Endodermal cell (in vitro differentiated cells): ENCODE measurements at regions not wholly inside any gene's neighbourhood (a gene's known extent, or its start where the extent isn't known, plus 50 kb on each side); places are given as distances from the start of the nearest gene placed in this dataset.

Experiments
- DNase-seq: peaks from one replicate; pipeline ENCODE4 v3.0.0-alpha.2; 2017
- H3K27ac ChIP-seq: 2 replicates; pipeline ENCODE4 v1.5.1; 2013; ENCODE audit warnings: mild to moderate bottlenecking, low read depth, low read length, moderate library complexity
- H3K27me3 ChIP-seq: 2 replicates; pipeline ENCODE4 v1.6.1; 2013; ENCODE audit warnings: mild to moderate bottlenecking, low read length, moderate library complexity; ENCODE audit not compliant: insufficient read depth, control insufficient read depth, poor library complexity, severe bottlenecking
- H3K36me3 ChIP-seq: 2 replicates; pipeline ENCODE4 v1.7.0; 2013; ENCODE audit warnings: mild to moderate bottlenecking, low read length, moderate library complexity; ENCODE audit not compliant: control insufficient read depth, insufficient read depth
- H3K4me1 ChIP-seq: one replicate; pipeline ENCODE4 v1.7.0; 2013; ENCODE audit warnings: low read length; ENCODE audit not compliant: control insufficient read depth, insufficient read depth
- H3K4me3 ChIP-seq: 2 replicates; pipeline ENCODE4 v1.5.1; 2013; ENCODE audit warnings: mild to moderate bottlenecking, low read length, moderate library complexity
- H3K9ac ChIP-seq: 2 replicates; pipeline ENCODE4 v1.6.1; 2013; ENCODE audit warnings: mild to moderate bottlenecking, low read length, moderate library complexity; ENCODE audit not compliant: poor library complexity, severe bottlenecking; ENCODE audit errors: extremely low read depth
- H3K9me3 ChIP-seq: 2 replicates; pipeline ENCODE4 v1.6.1; 2013; ENCODE audit warnings: mild to moderate bottlenecking, low read length, moderate library complexity; ENCODE audit not compliant: control insufficient read depth
- H3K27ac Mint-ChIP-seq: 2 replicates; pipeline ENCODE4 v1.8.0; 2020; ENCODE audit warnings: mixed read lengths
- H3K27me3 Mint-ChIP-seq: 2 replicates; pipeline ENCODE4 v1.8.0; 2021; ENCODE audit warnings: mild to moderate bottlenecking, mixed read lengths; ENCODE audit not compliant: insufficient read depth
- H3K36me3 Mint-ChIP-seq: 2 replicates; pipeline ENCODE4 v1.8.0; 2020; ENCODE audit warnings: low read depth, mixed read lengths
- H3K4me1 Mint-ChIP-seq: 2 replicates; pipeline ENCODE4 v1.8.0; 2020; ENCODE audit warnings: mixed read lengths
- H3K4me3 Mint-ChIP-seq: 2 replicates; pipeline ENCODE4 v1.8.0; 2020; ENCODE audit warnings: mild to moderate bottlenecking, moderate library complexity, mixed read lengths
- H3K9me3 Mint-ChIP-seq: 2 replicates; pipeline ENCODE4 v1.8.0; 2020; ENCODE audit warnings: mild to moderate bottlenecking, mixed read lengths
- WGBS, 2 experiments: methylation state at CpG; one replicate each; pipeline versions ENCODE4 v1.1.5 to v1.1.7; 2013; ENCODE audit warnings: missing lambda C conversion rate in 2 of 2, mixed read lengths in 1 of 2; ENCODE audit not compliant: insufficient coverage in 1 of 2, insufficient read length in 1 of 2; 5-methylcytosine and 5-hydroxymethylcytosine counted together
- TF ChIP-seq, protein P1 (sequence below): fragments of 200-600 bp; sonication (generic); conservative IDR thresholded peaks from 2 replicates; pipeline ENCODE4 v1.5.0; 2021; ENCODE audit warnings: antibody characterized with exemption, mild to moderate bottlenecking

DNA sequence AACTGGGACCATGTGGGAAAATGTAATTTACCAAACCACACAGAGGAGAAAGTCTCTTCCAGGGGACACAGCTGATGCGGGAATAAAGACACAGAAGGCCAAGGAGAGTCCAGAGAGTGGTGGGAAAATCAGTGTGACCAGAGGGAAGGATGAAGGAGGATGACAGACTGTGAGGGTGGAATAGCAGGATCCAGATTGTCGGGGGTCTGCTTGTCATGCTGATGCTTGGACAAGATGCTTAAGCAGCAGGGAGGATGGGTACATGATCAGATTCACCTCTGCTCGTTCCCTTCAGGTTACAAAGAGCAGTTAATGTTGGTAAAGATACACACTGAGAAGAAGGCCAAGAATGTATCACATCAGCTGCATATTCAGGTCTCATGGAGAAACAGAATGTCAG lies 117.1 kb upstream of the ZNF644 start:
- 41 to 55% methylated on average over 3 of the region's 3 CpGs for WGBS, 2 experiments
- no peak overlapping the region for H3K4me3 Mint-ChIP-seq
- H3K9ac ChIP-seq = no peak overlapping the region
- H3K4me1 ChIP-seq = no peaks in the 10 kb centered on the region
- H3K4me3 ChIP-seq = no peak overlapping the region
- H3K36me3 ChIP-seq = no peaks in the 10 kb centered on the region
- H3K27ac Mint-ChIP-seq = no peak overlapping the region
- H3K9me3 Mint-ChIP-seq = no peaks in the 10 kb centered on the region
- no peaks in the 10 kb centered on the region for H3K36me3 Mint-ChIP-seq
- peaks cover 7% of the 10 kb centered on the region for H3K4me1 Mint-ChIP-seq
- TF ChIP-seq, protein P1, sequence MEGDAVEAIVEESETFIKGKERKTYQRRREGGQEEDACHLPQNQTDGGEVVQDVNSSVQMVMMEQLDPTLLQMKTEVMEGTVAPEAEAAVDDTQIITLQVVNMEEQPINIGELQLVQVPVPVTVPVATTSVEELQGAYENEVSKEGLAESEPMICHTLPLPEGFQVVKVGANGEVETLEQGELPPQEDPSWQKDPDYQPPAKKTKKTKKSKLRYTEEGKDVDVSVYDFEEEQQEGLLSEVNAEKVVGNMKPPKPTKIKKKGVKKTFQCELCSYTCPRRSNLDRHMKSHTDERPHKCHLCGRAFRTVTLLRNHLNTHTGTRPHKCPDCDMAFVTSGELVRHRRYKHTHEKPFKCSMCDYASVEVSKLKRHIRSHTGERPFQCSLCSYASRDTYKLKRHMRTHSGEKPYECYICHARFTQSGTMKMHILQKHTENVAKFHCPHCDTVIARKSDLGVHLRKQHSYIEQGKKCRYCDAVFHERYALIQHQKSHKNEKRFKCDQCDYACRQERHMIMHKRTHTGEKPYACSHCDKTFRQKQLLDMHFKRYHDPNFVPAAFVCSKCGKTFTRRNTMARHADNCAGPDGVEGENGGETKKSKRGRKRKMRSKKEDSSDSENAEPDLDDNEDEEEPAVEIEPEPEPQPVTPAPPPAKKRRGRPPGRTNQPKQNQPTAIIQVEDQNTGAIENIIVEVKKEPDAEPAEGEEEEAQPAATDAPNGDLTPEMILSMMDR = no peak
- H3K27me3 ChIP-seq = no peaks in the 10 kb centered on the region
- H3K9me3 ChIP-seq = no peaks in the 10 kb centered on the region
- DNase-seq = peak; percentile 67
- H3K27ac ChIP-seq = no peak overlapping the region
- no peaks in the 10 kb centered on the region for H3K27me3 Mint-ChIP-seq

DNA sequence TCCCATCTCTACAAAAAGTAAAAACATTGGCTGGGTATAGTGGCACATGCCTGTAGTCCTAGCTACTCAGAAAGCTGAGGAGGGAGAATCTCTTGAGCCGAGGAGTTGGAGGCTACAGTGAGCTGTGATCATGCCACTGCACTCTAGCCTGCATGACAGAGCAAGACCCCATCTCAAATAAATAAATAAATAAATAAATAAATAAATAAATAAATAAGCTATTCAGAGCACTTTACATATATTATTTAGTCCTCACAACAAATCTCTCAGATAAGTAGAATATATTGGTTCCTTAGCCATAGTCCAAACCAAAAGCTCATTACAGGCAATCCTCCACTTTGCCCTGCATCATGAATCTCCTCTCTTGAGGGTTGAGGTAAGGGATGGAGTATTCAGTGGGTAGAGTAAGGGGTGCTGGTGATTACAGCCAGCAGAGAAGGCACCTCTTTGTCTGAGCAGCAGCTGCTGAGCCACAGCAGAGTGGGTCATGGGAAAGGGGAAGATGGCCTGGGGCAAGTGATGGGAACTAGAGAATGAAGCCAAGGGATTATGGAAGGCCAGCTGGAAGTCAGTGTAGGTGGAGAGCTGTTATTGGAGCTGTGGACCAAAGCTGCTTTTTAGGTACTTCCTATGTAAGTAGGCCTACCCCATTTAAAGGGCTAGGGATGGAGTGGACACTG lies 115.5 kb upstream of the ZNF644 start:
- no peak overlapping the region for H3K27ac Mint-ChIP-seq
- WGBS, 2 experiments = 80 to 100% methylated on average over 1 of the region's 1 CpG
- Histone ChIP-seq H3K4me1 (no peaks in the 10 kb centered on the region), H3K9ac (no peak overlapping the region), H3K9me3 (no peaks in the 10 kb centered on the region), H3K27ac (no peak overlapping the region), H3K27me3 (no peaks in the 10 kb centered on the region), H3K4me3 (no peak overlapping the region), H3K36me3 (no peaks in the 10 kb centered on the region)
- TF ChIP-seq, protein P1 = no peak
- H3K4me1 Mint-ChIP-seq = peaks cover 7% of the 10 kb centered on the region
- no peaks in the 10 kb centered on the region for H3K27me3 Mint-ChIP-seq
- H3K4me3 Mint-ChIP-seq = no peak overlapping the region
- no peaks in the 10 kb centered on the region for H3K36me3 Mint-ChIP-seq
- DNase-seq = no peak
- H3K9me3 Mint-ChIP-seq = no peaks in the 10 kb centered on the region

DNA sequence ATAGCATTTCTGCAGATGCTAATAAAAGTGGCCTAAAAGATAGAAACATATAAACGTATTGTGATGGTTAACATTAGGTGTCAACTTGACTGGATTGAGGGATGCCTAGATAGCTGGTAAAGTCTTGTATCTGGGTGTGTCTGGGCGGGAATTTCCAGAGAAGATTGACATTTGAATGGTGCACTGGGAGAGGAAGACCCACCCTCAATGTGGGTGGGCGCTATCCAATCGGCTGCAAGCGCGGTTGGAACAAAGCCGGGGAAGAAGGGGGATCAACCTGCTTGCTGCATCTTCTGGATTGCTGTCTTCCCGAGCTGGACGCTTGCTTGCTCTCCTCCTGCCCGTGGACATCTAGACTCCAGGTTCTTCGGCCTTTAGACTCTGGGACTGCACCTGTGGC lies 114.0 kb upstream of the ZNF644 start:
- WGBS, 2 experiments = 94 to 100% methylated on average over 10 to 11 of the region's 11 CpGs
- H3K27me3 ChIP-seq = no peaks in the 10 kb centered on the region
- Mint-ChIP-seq H3K4me1 (peaks cover 7% of the 10 kb centered on the region), H3K27me3 (no peaks in the 10 kb centered on the region), H3K36me3 (no peaks in the 10 kb centered on the region), H3K4me3 (no peak overlapping the region), H3K9me3 (no peaks in the 10 kb centered on the region), H3K27ac (no peak overlapping the region)
- no peak for DNase-seq
- no peak overlapping the region for H3K4me3 ChIP-seq
- H3K27ac ChIP-seq = no peak overlapping the region
- H3K4me1 ChIP-seq = no peaks in the 10 kb centered on the region
- TF ChIP-seq, protein P1 = no peak
- H3K9ac ChIP-seq = no peak overlapping the region
- no peaks in the 10 kb centered on the region for H3K36me3 ChIP-seq
- no peaks in the 10 kb centered on the region for H3K9me3 ChIP-seq
